Heart left ventricle (tissue), 13 donors: ENCODE measurements at regions not wholly inside any gene's neighbourhood (a gene's known extent, or its start where the extent isn't known, plus 50 kb on each side); places are given as distances from the start of the nearest gene placed in this dataset.

ENCODE experiments used
- POLR2A ChIP-seq, 2 donors: fragments of 450-650 bp; IDR thresholded peaks; one replicate each; pipeline ENCODE4 v1.6.1; 2017; ENCODE audit warnings: antibody characterized with exemption in 2 of 2, mild to moderate bottlenecking in 2 of 2, moderate library complexity in 2 of 2
- TF ChIP-seq, protein P1 (sequence below), 12 donors: fragments of 200-600 bp; sonication (generic) in 4 of 12; IDR thresholded peaks; one replicate each; pipeline versions ENCODE4 v1.5.0 to v1.8.0; 2018 to 2022; ENCODE audit warnings: antibody characterized with exemption in 12 of 12, mild to moderate bottlenecking in 5 of 12
- donor health status: ischemic (EF 13 %, LVEDD 7.1; RV severe dilation, severe dysfunction).
- donor health status: DM: no; HTN: yes; CAD: no.
- donor health status: DM: no; HTN: no; CAD: no.
- donor health status: ischemic (EF 25% LVEDD 6.9; RV normal size, moderate dysfunction).
- donor health status: ischemic (EF 25% LVEDD 5.7; RV mildly dilated, moderate dysfunction).
- donor health status: ischemic (EF 35%, LVEDD 5.7; RV mildly dilated, moderate dysfunction).
- donor health status: nonischemic (EF 11% LVEDD 7.7; RV severe dilation, severe dysfunction).
- donor health status: DM: yes; HTN: yes; CAD: no.
- donor health status: PGD.
- donor health status: ischemic (EF 29% LVEDD 5.4; RV normal size, mild dysfunction).
- donor health status: nonischemic (EF 23%, LVEDD 6.1; RV moderate dilation, normal function).

DNA sequence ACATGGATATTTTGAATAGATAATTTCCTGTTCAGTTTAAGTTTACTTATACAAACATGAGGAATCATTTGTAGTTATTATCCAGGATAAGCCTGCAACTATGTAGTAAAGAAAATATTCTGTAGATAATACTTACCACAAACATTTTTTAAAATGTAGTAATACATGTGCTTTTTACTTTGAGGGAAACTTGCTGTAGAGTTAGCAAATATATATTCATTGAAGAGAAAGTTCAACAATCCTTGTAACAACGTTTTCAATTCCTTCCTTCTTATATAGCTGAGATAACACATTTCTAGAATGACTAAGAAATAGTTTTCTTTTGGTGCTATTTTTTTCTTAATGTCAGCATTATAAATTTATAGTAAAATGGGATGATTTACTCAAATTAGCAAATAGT, 664.6 kb upstream of the ADAMTS5 start:
- TF ChIP-seq, protein P1, sequence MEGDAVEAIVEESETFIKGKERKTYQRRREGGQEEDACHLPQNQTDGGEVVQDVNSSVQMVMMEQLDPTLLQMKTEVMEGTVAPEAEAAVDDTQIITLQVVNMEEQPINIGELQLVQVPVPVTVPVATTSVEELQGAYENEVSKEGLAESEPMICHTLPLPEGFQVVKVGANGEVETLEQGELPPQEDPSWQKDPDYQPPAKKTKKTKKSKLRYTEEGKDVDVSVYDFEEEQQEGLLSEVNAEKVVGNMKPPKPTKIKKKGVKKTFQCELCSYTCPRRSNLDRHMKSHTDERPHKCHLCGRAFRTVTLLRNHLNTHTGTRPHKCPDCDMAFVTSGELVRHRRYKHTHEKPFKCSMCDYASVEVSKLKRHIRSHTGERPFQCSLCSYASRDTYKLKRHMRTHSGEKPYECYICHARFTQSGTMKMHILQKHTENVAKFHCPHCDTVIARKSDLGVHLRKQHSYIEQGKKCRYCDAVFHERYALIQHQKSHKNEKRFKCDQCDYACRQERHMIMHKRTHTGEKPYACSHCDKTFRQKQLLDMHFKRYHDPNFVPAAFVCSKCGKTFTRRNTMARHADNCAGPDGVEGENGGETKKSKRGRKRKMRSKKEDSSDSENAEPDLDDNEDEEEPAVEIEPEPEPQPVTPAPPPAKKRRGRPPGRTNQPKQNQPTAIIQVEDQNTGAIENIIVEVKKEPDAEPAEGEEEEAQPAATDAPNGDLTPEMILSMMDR (IDR thresholded peaks at IDR 0.05) = no peak
- TF ChIP-seq POLR2A (IDR thresholded peaks at IDR 0.05) = no peak
